ENCODE measurements at regions not wholly inside any gene's neighbourhood (a gene's known extent, or its start where the extent isn't known, plus 50 kb on each side); places are given as distances from the start of the nearest gene placed in this dataset.

- no peak for TF ChIP-seq CTCF (IDR thresholded peaks at IDR 0.05; ENCODE audit: low read depth, low read length, missing control alignments)
- no peak for DNase-seq
- Histone ChIP-seq H3K27me3 (replicated peaks) (no peaks in the 10 kb centered on the region), H3K27ac (no peak overlapping the region), H3K4me3 (ENCODE audit: low read depth, low read length) (no peak overlapping the region), H3K36me3 (replicated peaks) (no peaks in the 10 kb centered on the region)
- in situ Hi-C loops (cut with HindIII; ENCODE audit: low pct_ligation_motif_present, low sequenced_read_pairs), result loop anchor here (25.0 kb wide), 1 partner anchor 1328 kb away; the partner anchor contains the start of gene CCDC85A
These were observed 531.2 kb upstream of the VRK2 start for GRCh38 chr2:57515366-57515765.

- in situ Hi-C loops (cut with HindIII; ENCODE audit: low pct_ligation_motif_present, low sequenced_read_pairs), result loop anchor here (25.0 kb wide), 1 partner anchor 1330 kb away; the partner anchor contains the start of gene CCDC85A
- no peak overlapping the region for H3K4me3 ChIP-seq (ENCODE audit: low read depth, low read length)
- H3K27ac ChIP-seq, result no peak overlapping the region
- TF ChIP-seq CTCF (IDR thresholded peaks at IDR 0.05; ENCODE audit: low read depth, low read length, missing control alignments), result no peak
- no peaks in the 10 kb centered on the region for H3K27me3 ChIP-seq (replicated peaks)
- no peak for DNase-seq
- H3K36me3 ChIP-seq (replicated peaks), result no peaks in the 10 kb centered on the region
These were observed 529.8 kb upstream of the VRK2 start for GRCh38 chr2:57516698-57517340.

- H3K27ac ChIP-seq, result no peak overlapping the region
- no peak for DNase-seq
- no peaks in the 10 kb centered on the region for H3K36me3 ChIP-seq (replicated peaks)
- H3K4me3 ChIP-seq (ENCODE audit: low read depth, low read length), result no peak overlapping the region
- no peaks in the 10 kb centered on the region for H3K27me3 ChIP-seq (replicated peaks)
- in situ Hi-C loops (cut with HindIII; ENCODE audit: low pct_ligation_motif_present, low sequenced_read_pairs), result loop anchor here (25.0 kb wide), 1 partner anchor 1336 kb away; the partner anchor contains the start of gene CCDC85A
- no peak for TF ChIP-seq CTCF (IDR thresholded peaks at IDR 0.05; ENCODE audit: low read depth, low read length, missing control alignments)
These were observed 523.3 kb upstream of the VRK2 start for GRCh38 chr2:57523304-57523703.

- no peak overlapping the region for H3K4me3 ChIP-seq (ENCODE audit: low read depth, low read length)
- in situ Hi-C loops (cut with HindIII; ENCODE audit: low pct_ligation_motif_present, low sequenced_read_pairs), result no loop called here
- DNase-seq, result no peak
- H3K36me3 ChIP-seq (replicated peaks), result no peaks in the 10 kb centered on the region
- no peaks in the 10 kb centered on the region for H3K27me3 ChIP-seq (replicated peaks)
- TF ChIP-seq CTCF (IDR thresholded peaks at IDR 0.05; ENCODE audit: low read depth, low read length, missing control alignments), result no peak
- no peak overlapping the region for H3K27ac ChIP-seq
These were observed 518.9 kb upstream of the VRK2 start for GRCh38 chr2:57527685-57528084.

- no peak for TF ChIP-seq CTCF (IDR thresholded peaks at IDR 0.05; ENCODE audit: low read depth, low read length, missing control alignments)
- DNase-seq, result no peak
- H3K27me3 ChIP-seq (replicated peaks), result no peaks in the 10 kb centered on the region
- no peak overlapping the region for H3K27ac ChIP-seq
- no peak overlapping the region for H3K4me3 ChIP-seq (ENCODE audit: low read depth, low read length)
- in situ Hi-C loops (cut with HindIII; ENCODE audit: low pct_ligation_motif_present, low sequenced_read_pairs), result no loop called here
- H3K36me3 ChIP-seq (replicated peaks), result no peaks in the 10 kb centered on the region
These were observed 518.1 kb upstream of the VRK2 start for GRCh38 chr2:57528499-57528898.

- Histone ChIP-seq H3K27me3 (replicated peaks) (no peaks in the 10 kb centered on the region), H3K27ac (no peak overlapping the region), H3K36me3 (replicated peaks) (no peaks in the 10 kb centered on the region), H3K4me3 (ENCODE audit: low read depth, low read length) (no peak overlapping the region)
- DNase-seq, result no peak
- TF ChIP-seq CTCF (IDR thresholded peaks at IDR 0.05; ENCODE audit: low read depth, low read length, missing control alignments), result no peak
- in situ Hi-C loops (cut with HindIII; ENCODE audit: low pct_ligation_motif_present, low sequenced_read_pairs), result no loop called here
These were observed 512.2 kb upstream of the VRK2 start for GRCh38 chr2:57534358-57534757.
